Mesodermal cell (in vitro differentiated cells): ENCODE measurements at regions not wholly inside any gene's neighbourhood (a gene's known extent, or its start where the extent isn't known, plus 50 kb on each side); places are given as distances from the start of the nearest gene placed in this dataset.

Experiments
- H3K27ac ChIP-seq: 2 replicates; pipeline ENCODE4 v1.7.0; 2013; ENCODE audit warnings: mild to moderate bottlenecking, low read depth, low read length, moderate library complexity; ENCODE audit not compliant: severe bottlenecking
- H3K36me3 ChIP-seq: 2 replicates; pipeline ENCODE4 v1.7.1; 2013; ENCODE audit warnings: mild to moderate bottlenecking, low read length, moderate library complexity; ENCODE audit not compliant: control insufficient read depth, insufficient read depth
- H3K4me1 ChIP-seq: one replicate; pipeline ENCODE4 v1.7.1; 2013; ENCODE audit warnings: mild to moderate bottlenecking, low read length; ENCODE audit not compliant: insufficient read depth, control insufficient read depth, poor library complexity, severe bottlenecking
- H3K4me3 ChIP-seq: 2 replicates; pipeline ENCODE4 v1.7.0; 2013; ENCODE audit warnings: low read length, control low read depth, mild to moderate bottlenecking; ENCODE audit not compliant: insufficient read depth, poor library complexity, severe bottlenecking; ENCODE audit errors: extremely low read depth
- H3K9me3 ChIP-seq: 2 replicates; pipeline ENCODE4 v1.7.1; 2013; ENCODE audit warnings: mild to moderate bottlenecking, low read length, moderate library complexity; ENCODE audit not compliant: control insufficient read depth
- WGBS, 2 experiments: methylation state at CpG; one replicate each; pipeline ENCODE4 v1.1.5; 2013; ENCODE audit warnings: missing lambda C conversion rate in 2 of 2; ENCODE audit not compliant: insufficient coverage in 2 of 2; 5-methylcytosine and 5-hydroxymethylcytosine counted together

DNA sequence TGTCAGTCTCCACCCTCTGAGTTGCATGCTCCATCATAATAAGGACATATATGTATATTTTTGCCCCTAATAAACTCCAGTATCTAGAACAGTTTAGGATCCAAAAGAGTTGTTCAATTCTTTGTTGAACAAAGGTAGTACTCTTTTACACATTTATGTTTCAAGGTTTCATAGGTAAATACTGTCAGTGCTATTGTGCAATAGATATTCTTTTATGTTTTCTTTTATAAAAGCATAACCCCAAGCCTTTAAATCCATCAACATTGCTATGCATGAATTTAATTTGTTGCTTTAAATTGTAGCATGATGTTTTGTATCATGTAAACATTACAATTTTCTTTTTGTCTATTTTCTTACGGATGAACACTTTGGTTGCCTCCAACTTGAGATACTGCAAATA lies 469.7 kb upstream of the COBL start:
- no peaks in the 10 kb centered on the region for H3K4me1 ChIP-seq
- H3K36me3 ChIP-seq = no peaks in the 10 kb centered on the region
- no peak overlapping the region for H3K27ac ChIP-seq
- no peak overlapping the region for H3K4me3 ChIP-seq
- no CpG with 5 or more reads among the region's 1 CpG for WGBS, 2 experiments
- no peaks in the 10 kb centered on the region for H3K9me3 ChIP-seq

DNA sequence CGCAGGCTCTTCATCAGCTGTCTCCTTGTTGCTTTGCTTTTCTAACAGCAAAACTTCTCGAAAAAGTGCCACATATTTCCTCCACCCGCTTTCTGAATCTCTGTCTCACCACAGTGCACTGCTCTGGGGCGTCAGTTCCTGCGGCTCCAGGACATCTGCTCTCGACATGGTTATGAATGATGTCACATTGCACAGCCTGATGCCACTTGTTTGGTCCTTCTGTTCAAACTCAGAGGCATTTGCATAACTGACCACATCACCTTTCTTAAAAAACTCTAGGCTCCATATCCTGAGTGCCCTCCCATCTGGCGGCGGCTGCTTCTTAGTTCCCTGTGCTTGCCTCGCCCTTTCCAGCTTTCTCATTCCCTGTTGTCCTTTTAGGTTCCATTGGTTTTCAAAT lies 469.3 kb upstream of the COBL start:
- no peak overlapping the region for H3K4me3 ChIP-seq
- H3K4me1 ChIP-seq = no peaks in the 10 kb centered on the region
- H3K36me3 ChIP-seq = no peaks in the 10 kb centered on the region
- 89 to 90% methylated on average over 9 of the region's 9 CpGs for WGBS, 2 experiments
- H3K27ac ChIP-seq = no peak overlapping the region
- no peaks in the 10 kb centered on the region for H3K9me3 ChIP-seq

DNA sequence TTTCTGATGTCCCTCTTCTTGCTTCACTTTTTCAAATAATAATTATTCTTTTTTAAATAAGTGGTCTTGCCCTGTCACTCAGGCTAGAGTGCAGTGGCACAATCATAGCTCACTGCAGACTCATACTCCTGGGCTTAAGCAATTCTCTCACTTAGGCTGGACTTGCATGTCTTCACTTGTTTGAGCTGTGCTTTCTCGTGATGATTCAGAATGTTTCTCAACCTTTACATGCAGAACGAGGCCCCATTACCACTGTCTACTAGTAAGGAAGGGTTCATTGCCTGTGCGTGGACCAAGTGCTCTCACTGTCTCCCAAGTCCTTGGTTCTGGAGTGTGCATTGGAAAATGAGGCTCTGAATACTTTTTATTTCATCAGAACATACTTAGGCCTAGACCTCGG lies 468.6 kb upstream of the COBL start:
- Histone ChIP-seq H3K9me3 (no peaks in the 10 kb centered on the region), H3K4me1 (no peaks in the 10 kb centered on the region), H3K27ac (no peak overlapping the region), H3K4me3 (no peak overlapping the region), H3K36me3 (no peaks in the 10 kb centered on the region)
- WGBS, 2 experiments = 63 to 80% methylated on average over 1 of the region's 4 CpGs

DNA sequence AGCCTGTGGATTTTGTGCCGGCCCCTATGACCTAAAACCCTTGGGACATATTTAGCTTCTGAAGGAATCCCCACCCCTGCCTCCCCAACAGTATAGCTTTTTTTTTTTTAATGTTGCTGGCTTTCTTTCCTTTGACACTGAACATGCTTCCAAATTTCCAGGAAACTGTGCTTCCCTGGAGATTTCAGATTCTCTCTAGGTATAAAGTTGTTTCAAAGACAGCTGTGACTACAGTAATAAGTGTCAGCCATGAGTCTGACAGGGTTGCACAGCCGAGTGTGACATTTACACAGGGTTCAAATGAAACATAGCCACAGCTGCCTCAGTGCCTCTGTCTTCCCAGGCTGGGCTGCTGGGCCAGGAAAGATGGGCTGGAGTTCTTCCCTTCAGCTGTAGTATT lies 466.6 kb upstream of the COBL start:
- Histone ChIP-seq H3K27ac (no peak overlapping the region), H3K4me1 (no peaks in the 10 kb centered on the region), H3K36me3 (no peaks in the 10 kb centered on the region), H3K4me3 (no peak overlapping the region), H3K9me3 (no peaks in the 10 kb centered on the region)
- 86 to 88% methylated on average over 1 to 2 of the region's 2 CpGs for whole genome bisulfite sequencing, 2 experiments

DNA sequence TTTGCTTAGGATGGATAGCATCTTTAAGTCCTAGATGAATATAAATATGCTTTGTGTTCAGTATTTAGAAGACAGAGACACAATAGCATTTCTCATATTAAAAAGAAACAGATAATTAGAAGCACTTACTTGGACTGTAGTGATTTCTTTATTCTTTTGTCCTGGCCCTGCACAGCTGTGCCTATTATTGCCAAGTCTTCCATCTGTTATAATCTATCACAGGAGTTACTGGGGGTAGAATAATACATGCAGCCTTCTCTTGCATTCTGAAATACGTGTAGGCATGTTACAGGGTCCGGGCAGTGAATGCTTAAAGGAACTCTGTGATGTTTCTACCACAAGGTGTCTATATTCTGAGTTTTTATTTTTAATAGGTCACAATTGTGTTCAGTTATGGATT lies 461.5 kb upstream of the COBL start:
- no peaks in the 10 kb centered on the region for H3K9me3 ChIP-seq
- 50% methylated on average over 2 of the region's 2 CpGs; no CpG with 5 or more reads in 1 of the 2 experiments for WGBS, 2 experiments
- H3K36me3 ChIP-seq = no peaks in the 10 kb centered on the region
- H3K4me3 ChIP-seq = no peak overlapping the region
- H3K4me1 ChIP-seq = no peaks in the 10 kb centered on the region
- no peak overlapping the region for H3K27ac ChIP-seq

DNA sequence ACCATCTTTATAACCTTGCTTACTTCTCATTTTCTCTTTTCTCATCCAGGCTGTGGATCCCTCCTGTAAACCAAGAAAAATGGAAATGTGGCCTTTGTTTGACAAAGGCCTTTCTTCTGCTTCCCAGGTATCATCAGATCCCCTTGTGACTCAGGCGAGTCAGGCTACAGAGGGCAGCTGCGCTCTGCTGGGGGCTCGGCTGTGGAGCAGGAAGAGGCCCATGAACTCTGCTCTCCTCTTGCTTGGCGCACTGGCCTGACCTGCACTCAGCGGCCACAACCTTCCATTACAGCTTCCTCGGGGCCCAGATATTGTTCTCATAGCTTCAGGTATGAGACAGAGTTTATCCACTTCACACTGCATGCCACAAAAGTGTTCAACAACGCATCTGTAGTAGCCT lies 457.6 kb upstream of the COBL start:
- 66 to 70% methylated on average over 6 of the region's 7 CpGs for WGBS, 2 experiments
- H3K27ac ChIP-seq = no peak overlapping the region
- no peaks in the 10 kb centered on the region for H3K9me3 ChIP-seq

DNA sequence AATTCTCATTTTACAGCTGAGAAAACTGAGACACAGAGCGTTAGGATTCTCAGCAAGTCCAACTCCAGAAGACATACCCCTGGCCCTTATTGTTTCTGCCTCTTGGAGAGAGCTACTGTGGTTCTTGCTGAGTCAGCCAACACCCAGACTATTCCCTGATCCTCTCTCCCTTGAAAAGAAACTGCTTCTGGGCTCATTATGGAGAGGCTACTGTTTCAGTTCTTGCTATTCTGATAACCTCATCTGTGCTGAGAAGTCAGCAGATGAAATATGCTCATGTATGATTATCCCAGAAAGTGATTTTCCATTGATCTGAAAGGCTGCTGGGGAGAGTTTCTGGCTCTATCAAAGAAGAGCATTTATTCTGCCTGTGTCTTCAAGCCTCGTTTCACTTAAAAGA lies 455.6 kb upstream of the COBL start:
- H3K27ac ChIP-seq = no peak overlapping the region
- WGBS, 2 experiments = 63 to 93% methylated on average over 1 to 2 of the region's 2 CpGs
- H3K36me3 ChIP-seq = no peaks in the 10 kb centered on the region
- H3K9me3 ChIP-seq = no peaks in the 10 kb centered on the region
- H3K4me3 ChIP-seq = no peak overlapping the region
- H3K4me1 ChIP-seq = no peaks in the 10 kb centered on the region

More for the DNA sequence above, 457.6 kb upstream of the COBL start:
- no peaks in the 10 kb centered on the region for H3K4me1 ChIP-seq
- H3K4me3 ChIP-seq = no peak overlapping the region
- H3K36me3 ChIP-seq = no peaks in the 10 kb centered on the region

DNA sequence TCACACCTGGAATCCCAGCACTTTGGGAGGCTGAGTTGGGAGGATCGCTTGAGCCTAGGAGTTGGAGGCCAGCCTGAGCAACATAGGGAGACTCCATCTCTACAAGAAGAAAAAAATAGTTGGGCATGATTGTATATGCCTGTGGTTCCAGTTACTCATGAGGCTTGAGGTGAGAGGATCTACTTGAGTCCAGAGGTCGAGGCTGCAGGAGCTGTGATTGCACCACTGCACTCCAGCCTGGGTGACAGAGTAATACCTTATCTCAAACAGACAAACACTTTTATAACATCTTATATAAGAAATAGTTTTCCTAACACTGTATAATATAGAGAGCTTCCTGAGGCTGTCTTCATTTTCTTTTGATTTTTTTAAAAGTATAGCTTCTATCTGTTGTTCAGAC lies 448.4 kb upstream of the COBL start:
- no peaks in the 10 kb centered on the region for H3K4me1 ChIP-seq
- 100% methylated on average over 2 of the region's 2 CpGs; no CpG with 5 or more reads in 1 of the 2 experiments for WGBS, 2 experiments

DNA sequence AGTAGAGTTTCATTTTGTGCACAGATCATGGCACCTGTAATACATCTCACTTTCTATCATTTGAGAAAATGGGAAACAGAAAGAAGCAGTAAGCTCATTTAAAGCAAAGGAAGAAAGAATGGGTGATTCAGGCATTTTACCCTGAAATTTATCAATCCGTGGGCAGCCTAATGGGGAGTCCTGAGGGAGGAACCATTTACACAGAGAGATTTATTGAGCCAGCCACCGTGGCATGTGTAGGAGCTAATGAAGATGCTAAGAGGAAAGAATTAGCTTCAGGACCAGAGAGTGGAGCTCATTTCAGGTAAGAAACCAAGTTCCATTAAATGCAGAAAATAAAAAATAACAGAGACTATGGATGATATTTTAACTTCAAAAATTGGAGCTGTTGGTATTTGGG lies 443.4 kb upstream of the COBL start:
- H3K36me3 ChIP-seq = no peaks in the 10 kb centered on the region
- no peaks in the 10 kb centered on the region for H3K9me3 ChIP-seq
- H3K4me3 ChIP-seq = no peak overlapping the region
- WGBS, 2 experiments = 66 to 92% methylated on average over 2 of the region's 2 CpGs
- no peaks in the 10 kb centered on the region for H3K4me1 ChIP-seq
- no peak overlapping the region for H3K27ac ChIP-seq

More for the DNA sequence above, 448.4 kb upstream of the COBL start:
- Histone ChIP-seq H3K36me3 (no peaks in the 10 kb centered on the region), H3K27ac (no peak overlapping the region), H3K4me3 (no peak overlapping the region), H3K9me3 (no peaks in the 10 kb centered on the region)

DNA sequence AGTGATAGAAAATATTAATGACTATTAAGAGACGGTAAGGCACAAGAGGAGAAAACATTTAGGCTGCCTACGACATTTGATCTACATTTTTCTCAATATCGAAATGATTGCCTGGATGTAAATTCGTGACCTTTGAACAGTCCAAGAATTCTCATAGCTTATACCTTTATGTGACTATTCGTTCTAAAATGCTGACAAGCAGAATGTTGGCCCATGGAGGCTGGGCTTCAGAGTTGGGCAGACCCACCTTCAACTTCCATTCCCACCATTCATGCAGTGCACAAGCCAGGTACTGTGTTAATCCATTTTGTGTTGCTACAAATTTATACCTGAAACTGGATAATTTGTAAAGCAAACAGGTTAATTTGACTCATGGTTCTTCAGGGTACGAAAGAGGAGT lies 441.4 kb upstream of the COBL start:
- WGBS, 2 experiments = 96 to 100% methylated on average over 5 of the region's 6 CpGs
- H3K4me1 ChIP-seq = no peaks in the 10 kb centered on the region
- H3K27ac ChIP-seq = no peak overlapping the region
- no peaks in the 10 kb centered on the region for H3K9me3 ChIP-seq
- no peaks in the 10 kb centered on the region for H3K36me3 ChIP-seq
- no peak overlapping the region for H3K4me3 ChIP-seq

DNA sequence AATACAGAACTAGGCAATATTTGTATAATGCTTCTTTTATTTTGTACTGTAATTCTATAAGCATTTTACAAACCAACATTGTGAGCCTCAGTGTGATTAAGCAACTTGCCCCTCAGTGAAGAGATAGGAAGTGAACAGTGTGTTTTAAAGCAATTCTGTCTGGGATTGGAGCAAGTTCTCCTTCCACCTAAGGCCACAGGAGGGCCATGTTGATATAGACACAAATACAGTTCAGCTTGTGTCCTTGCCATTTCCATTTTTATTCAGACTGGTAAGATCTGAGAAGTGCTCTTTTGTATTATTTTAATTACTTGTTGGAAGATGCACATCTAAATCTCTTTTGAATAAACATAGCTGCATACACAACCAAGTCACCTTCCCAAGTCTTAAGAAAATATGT lies 416.3 kb upstream of the COBL start:
- Histone ChIP-seq H3K4me1 (no peaks in the 10 kb centered on the region), H3K27ac (no peak overlapping the region), H3K4me3 (no peak overlapping the region), H3K9me3 (no peaks in the 10 kb centered on the region), H3K36me3 (no peaks in the 10 kb centered on the region)

DNA sequence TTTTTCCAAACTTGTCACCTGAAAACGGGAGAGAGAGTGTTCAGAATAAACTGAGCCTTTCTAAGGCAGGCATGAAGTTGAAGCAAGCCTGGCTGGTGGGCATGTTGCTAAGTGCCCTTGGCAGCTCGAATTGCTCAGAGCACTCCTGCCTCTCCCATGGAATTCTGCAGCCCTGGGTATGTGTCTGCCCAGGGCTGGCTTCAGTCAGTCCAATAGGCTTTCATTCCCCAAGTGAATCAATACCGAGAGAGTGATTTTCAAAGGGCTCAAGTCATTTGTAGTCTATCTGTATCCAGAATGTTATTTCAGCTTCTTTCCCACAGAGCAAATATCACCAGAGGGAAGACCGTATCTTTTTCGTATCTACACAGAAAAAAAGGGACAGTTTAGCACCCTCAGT lies 415.5 kb upstream of the COBL start:
- H3K4me1 ChIP-seq = no peaks in the 10 kb centered on the region
- no peaks in the 10 kb centered on the region for H3K36me3 ChIP-seq
- H3K9me3 ChIP-seq = no peaks in the 10 kb centered on the region
- no peak overlapping the region for H3K4me3 ChIP-seq
- WGBS, 2 experiments = 17 to 57% methylated on average over 1 to 2 of the region's 5 CpGs
- H3K27ac ChIP-seq = no peak overlapping the region
